ENCODE measurements at regions not wholly inside any gene's neighbourhood (a gene's known extent, or its start where the extent isn't known, plus 50 kb on each side); places are given as distances from the start of the nearest gene placed in this dataset.
A peak's percentile ranks its signal among the peaks of the same experiment; 100 is the strongest.

GRCh38 chr18:56118422-56118821 is 520.0 kb downstream of the TXNL1 start:
- H3K36me3 ChIP-seq, result no peaks in the 10 kb centered on the region
- peak overlapping the region in 2 of 4 donors; percentile 36 to 44 for H3K27ac ChIP-seq
- TF ChIP-seq, protein P1, sequence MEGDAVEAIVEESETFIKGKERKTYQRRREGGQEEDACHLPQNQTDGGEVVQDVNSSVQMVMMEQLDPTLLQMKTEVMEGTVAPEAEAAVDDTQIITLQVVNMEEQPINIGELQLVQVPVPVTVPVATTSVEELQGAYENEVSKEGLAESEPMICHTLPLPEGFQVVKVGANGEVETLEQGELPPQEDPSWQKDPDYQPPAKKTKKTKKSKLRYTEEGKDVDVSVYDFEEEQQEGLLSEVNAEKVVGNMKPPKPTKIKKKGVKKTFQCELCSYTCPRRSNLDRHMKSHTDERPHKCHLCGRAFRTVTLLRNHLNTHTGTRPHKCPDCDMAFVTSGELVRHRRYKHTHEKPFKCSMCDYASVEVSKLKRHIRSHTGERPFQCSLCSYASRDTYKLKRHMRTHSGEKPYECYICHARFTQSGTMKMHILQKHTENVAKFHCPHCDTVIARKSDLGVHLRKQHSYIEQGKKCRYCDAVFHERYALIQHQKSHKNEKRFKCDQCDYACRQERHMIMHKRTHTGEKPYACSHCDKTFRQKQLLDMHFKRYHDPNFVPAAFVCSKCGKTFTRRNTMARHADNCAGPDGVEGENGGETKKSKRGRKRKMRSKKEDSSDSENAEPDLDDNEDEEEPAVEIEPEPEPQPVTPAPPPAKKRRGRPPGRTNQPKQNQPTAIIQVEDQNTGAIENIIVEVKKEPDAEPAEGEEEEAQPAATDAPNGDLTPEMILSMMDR (IDR thresholded peaks at IDR 0.05), result no peak
- TF ChIP-seq POLR2A (IDR thresholded peaks at IDR 0.05), result no peak
- peaks cover 4 to 42% (median 13%) of the 10 kb centered on the region in 3 donors for H3K4me1 ChIP-seq
- H3K4me3 ChIP-seq, result no peak overlapping the region
- no peaks in the 10 kb centered on the region for H3K9me3 ChIP-seq
- intact Hi-C loops (cut with DNase I), result no loop called here
- DNase-seq, result no peak
- 28 to 32% methylated on average over 2 of the region's 2 CpGs for WGBS, 2 donors
- no peaks in the 10 kb centered on the region for H3K27me3 ChIP-seq

GRCh38 chr18:56115071-56116015 is 523.0 kb downstream of the TXNL1 start:
- DNase-seq, result no peak
- Histone ChIP-seq H3K4me3 (no peak overlapping the region), H3K36me3 (no peaks in the 10 kb centered on the region), H3K27me3 (no peaks in the 10 kb centered on the region), H3K27ac (no peak overlapping the region), H3K9me3 (no peaks in the 10 kb centered on the region), H3K4me1 (peaks cover 4 to 40% (median 13%) of the 10 kb centered on the region in 3 donors)
- intact Hi-C loops (cut with DNase I), result no loop called here
- TF ChIP-seq, protein P1 (IDR thresholded peaks at IDR 0.05), result no peak
- no peak for TF ChIP-seq POLR2A (IDR thresholded peaks at IDR 0.05)
- 57 to 69% methylated on average over 6 of the region's 6 CpGs for WGBS, 2 donors

GRCh38 chr18:56112984-56113383 is 525.0 kb upstream of the TCF4 start:
- no peaks in the 10 kb centered on the region for H3K9me3 ChIP-seq
- H3K27ac ChIP-seq, result no peak overlapping the region
- no peaks in the 10 kb centered on the region for H3K27me3 ChIP-seq
- TF ChIP-seq, protein P1 (IDR thresholded peaks at IDR 0.05), result no peak
- TF ChIP-seq POLR2A (IDR thresholded peaks at IDR 0.05), result no peak
- H3K4me1 ChIP-seq, result peaks cover 4 to 23% (median 5%) of the 10 kb centered on the region in 3 donors
- WGBS, 2 donors, result 75% methylated on average over 1 of the region's 1 CpG
- intact Hi-C loops (cut with DNase I), result no loop called here
- H3K4me3 ChIP-seq, result no peak overlapping the region
- H3K36me3 ChIP-seq, result no peaks in the 10 kb centered on the region
- DNase-seq, result no peak

DNA sequence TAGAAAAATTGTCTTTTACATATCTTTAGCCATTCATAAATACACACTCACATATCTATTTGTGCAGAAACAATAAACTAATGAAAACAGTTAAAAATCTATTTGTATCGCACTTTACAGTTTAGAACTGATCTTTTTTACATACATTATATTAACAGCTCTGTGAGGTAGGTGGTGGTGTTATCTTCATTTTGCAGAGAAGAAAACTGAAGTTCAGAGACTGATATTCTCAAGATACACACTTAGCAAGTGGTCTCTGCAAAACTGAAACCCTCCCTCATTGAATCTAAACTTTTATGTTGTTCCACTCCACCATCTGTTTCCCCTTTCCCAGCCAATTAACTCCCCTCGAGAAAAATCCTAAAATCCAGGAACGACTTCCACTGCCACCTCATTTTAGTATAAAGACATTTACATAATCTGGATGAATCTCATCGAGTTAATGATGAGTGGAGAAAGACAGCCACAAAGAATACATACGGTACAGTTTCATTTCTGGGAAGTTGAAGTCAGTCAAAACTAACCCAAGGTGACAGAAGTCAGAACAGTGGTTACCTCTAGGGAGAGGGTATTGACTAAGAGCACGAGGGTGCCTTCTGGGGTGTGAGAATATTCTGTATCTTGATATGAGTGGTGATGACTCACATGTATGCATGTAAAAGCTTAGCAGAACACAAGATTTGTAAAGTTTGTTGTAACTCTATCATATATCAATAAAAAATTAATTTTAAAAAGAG is 524.2 kb upstream of the TCF4 start:
- WGBS, 2 donors, result 43 to 53% methylated on average over 6 of the region's 6 CpGs
- intact Hi-C loops (cut with DNase I), result no loop called here
- no peak for TF ChIP-seq POLR2A (IDR thresholded peaks at IDR 0.05)
- TF ChIP-seq, protein P1 (IDR thresholded peaks at IDR 0.05), result no peak
- Histone ChIP-seq H3K4me3 (no peak overlapping the region), H3K9me3 (no peaks in the 10 kb centered on the region), H3K27ac (no peak overlapping the region), H3K36me3 (no peaks in the 10 kb centered on the region), H3K27me3 (no peaks in the 10 kb centered on the region), H3K4me1 (peaks cover under 1 to 15% (median 4%) of the 10 kb centered on the region in 3 donors)
- no peak for DNase-seq

- Histone ChIP-seq H3K9me3 (no peaks in the 10 kb centered on the region), H3K36me3 (no peaks in the 10 kb centered on the region), H3K4me1 (no peaks in the 10 kb centered on the region), H3K4me3 (no peak overlapping the region), H3K27ac (no peak overlapping the region), H3K27me3 (no peaks in the 10 kb centered on the region)
- DNase-seq, result no peak
- TF ChIP-seq, protein P1 (IDR thresholded peaks at IDR 0.05), result no peak
- no peak for TF ChIP-seq POLR2A (IDR thresholded peaks at IDR 0.05)
- 77 to 86% methylated on average over 5 of the region's 5 CpGs for WGBS, 2 donors
- intact Hi-C loops (cut with DNase I), result no loop called here
Observed at GRCh38 chr18:56109757-56110156, 521.8 kb upstream of the TCF4 start.
